Breast epithelium (tissue), 3 donors: ENCODE measurements at regions not wholly inside any gene's neighbourhood (a gene's known extent, or its start where the extent isn't known, plus 50 kb on each side); places are given as distances from the start of the nearest gene placed in this dataset.

Experiments used
- CTCF ChIP-seq, 3 donors: fragments of 450-650 bp; IDR thresholded peaks; one replicate each; pipeline ENCODE4 v1.5.1; 2016 to 2017; ENCODE audit warnings: antibody characterized with exemption in 3 of 3, mild to moderate bottlenecking in 3 of 3, moderate library complexity in 3 of 3
- POLR2A ChIP-seq: fragments of 450-650 bp; IDR thresholded peaks from one replicate; pipeline ENCODE4 v1.6.1; 2016; ENCODE audit warnings: antibody characterized with exemption, mild to moderate bottlenecking, moderate library complexity
- POLR2AphosphoS5 ChIP-seq, 3 donors: sonication (generic); formaldehyde crosslinking; IDR thresholded peaks; one replicate each; pipeline ENCODE4 v1.6.1; 2017; ENCODE audit warnings: antibody characterized with exemption in 3 of 3

GRCh38 chr11:25908726-25909125 is 423.2 kb upstream of the ANO3 start:
- TF ChIP-seq POLR2AphosphoS5 (IDR thresholded peaks at IDR 0.05) (no peak), CTCF (IDR thresholded peaks at IDR 0.05) (no peak), POLR2A (no peak)
